ENCODE measurements at regions not wholly inside any gene's neighbourhood (a gene's known extent, or its start where the extent isn't known, plus 50 kb on each side); places are given as distances from the start of the nearest gene placed in this dataset.

DNA sequence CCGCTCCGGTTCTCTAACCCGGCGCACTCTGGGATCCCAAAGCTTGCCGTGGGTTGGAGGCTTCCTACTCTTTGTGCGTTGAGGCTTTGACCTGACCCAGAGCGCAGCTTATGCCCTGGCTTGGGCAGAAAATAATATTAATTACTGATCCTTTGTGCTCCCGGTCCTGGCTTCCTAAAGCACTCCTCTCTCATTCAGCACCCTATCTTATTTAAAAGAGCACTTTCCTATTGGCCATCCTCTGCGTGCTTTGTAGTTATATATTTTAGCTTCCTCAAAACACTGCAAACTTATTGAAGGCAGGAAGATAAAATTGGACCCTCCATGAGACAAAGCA lies 466.0 kb downstream of the XPNPEP1 start:
- TF ChIP-seq, protein P1, sequence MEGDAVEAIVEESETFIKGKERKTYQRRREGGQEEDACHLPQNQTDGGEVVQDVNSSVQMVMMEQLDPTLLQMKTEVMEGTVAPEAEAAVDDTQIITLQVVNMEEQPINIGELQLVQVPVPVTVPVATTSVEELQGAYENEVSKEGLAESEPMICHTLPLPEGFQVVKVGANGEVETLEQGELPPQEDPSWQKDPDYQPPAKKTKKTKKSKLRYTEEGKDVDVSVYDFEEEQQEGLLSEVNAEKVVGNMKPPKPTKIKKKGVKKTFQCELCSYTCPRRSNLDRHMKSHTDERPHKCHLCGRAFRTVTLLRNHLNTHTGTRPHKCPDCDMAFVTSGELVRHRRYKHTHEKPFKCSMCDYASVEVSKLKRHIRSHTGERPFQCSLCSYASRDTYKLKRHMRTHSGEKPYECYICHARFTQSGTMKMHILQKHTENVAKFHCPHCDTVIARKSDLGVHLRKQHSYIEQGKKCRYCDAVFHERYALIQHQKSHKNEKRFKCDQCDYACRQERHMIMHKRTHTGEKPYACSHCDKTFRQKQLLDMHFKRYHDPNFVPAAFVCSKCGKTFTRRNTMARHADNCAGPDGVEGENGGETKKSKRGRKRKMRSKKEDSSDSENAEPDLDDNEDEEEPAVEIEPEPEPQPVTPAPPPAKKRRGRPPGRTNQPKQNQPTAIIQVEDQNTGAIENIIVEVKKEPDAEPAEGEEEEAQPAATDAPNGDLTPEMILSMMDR (IDR thresholded peaks at IDR 0.05): no peak
- TF ChIP-seq POLR2AphosphoS5 (IDR thresholded peaks at IDR 0.05) (no peak), POLR2A (IDR thresholded peaks at IDR 0.05) (no peak)

Data from upper lobe of left lung (tissue), 4 donors.